Fibroblast of mammary gland (primary cell): ENCODE measurements at regions not wholly inside any gene's neighbourhood (a gene's known extent, or its start where the extent isn't known, plus 50 kb on each side); places are given as distances from the start of the nearest gene placed in this dataset.
A peak's percentile ranks its signal among the peaks of the same experiment; 100 is the strongest.

ENCODE experiments used
- DNase-seq: peaks from one replicate; pipeline ENCODE4 v3.0.0-alpha.2; 2010; ENCODE audit warnings: low read depth
- H3K4me3 ChIP-seq: 2 replicates; pipeline ENCODE4 v1.5.1; 2011; ENCODE audit warnings: low read depth, mild to moderate bottlenecking, low read length, moderate library complexity; ENCODE audit not compliant: control insufficient read depth
- CTCF ChIP-seq: conservative IDR thresholded peaks from 2 replicates; pipeline ENCODE4 v1.5.1; 2011; ENCODE audit warnings: low read depth, low read length, inconsistent platforms; ENCODE audit not compliant: control insufficient read depth, insufficient read depth

- no peak for DNase-seq
- TF ChIP-seq CTCF = no peak
- no peak overlapping the region for H3K4me3 ChIP-seq
These were observed 161.7 kb upstream of the NUDT12 start for GRCh38 chr5:103724271-103724670.

- no peak for DNase-seq
- H3K4me3 ChIP-seq = no peak overlapping the region
- TF ChIP-seq CTCF = no peak
These were observed 158.6 kb upstream of the NUDT12 start for GRCh38 chr5:103721183-103721582.

GRCh38 chr5:103718108-103718507 lies 155.5 kb upstream of the NUDT12 start:
- no peak overlapping the region for H3K4me3 ChIP-seq
- TF ChIP-seq CTCF = no peak
- DNase-seq = no peak

- H3K4me3 ChIP-seq = no peak overlapping the region
- no peak for TF ChIP-seq CTCF
- DNase-seq = no peak
These were observed 146.0 kb upstream of the NUDT12 start for GRCh38 chr5:103708601-103709000.

- H3K4me3 ChIP-seq = no peak overlapping the region
- peak; percentile 1 for DNase-seq
- TF ChIP-seq CTCF = no peak
These were observed 144.5 kb upstream of the NUDT12 start for GRCh38 chr5:103706939-103707682.

- no peak for DNase-seq
- TF ChIP-seq CTCF = no peak
- no peak overlapping the region for H3K4me3 ChIP-seq
These were observed 141.0 kb upstream of the NUDT12 start for GRCh38 chr5:103703617-103704016.
